RWPE2 (cell line): ENCODE measurements at regions not wholly inside any gene's neighbourhood (a gene's known extent, or its start where the extent isn't known, plus 50 kb on each side); places are given as distances from the start of the nearest gene placed in this dataset.

Experiments used
- ATAC-seq: fragments of 200-7000 bp; cut with Tn5 transposase; 3 replicates; pipeline ENCODE4 v1.9.1; 2021; ENCODE audit warnings: low read depth
- DNase-seq: peaks from one replicate; pipeline ENCODE4 v3.0.0-alpha.2; 2020; ENCODE audit warnings: low spot score
- H3K27ac ChIP-seq: fragments of 450-650 bp; 2 replicates; pipeline ENCODE4 v1.5.1; 2017; ENCODE audit warnings: mild to moderate bottlenecking; ENCODE audit not compliant: poor library complexity, severe bottlenecking
- H3K27me3 ChIP-seq: fragments of 250-450 bp; sonication (Bioruptor Pico); 2 replicates; pipeline ENCODE4 v1.5.1; 2021; ENCODE audit warnings: mild to moderate bottlenecking, moderate library complexity; ENCODE audit not compliant: insufficient read depth, poor library complexity, severe bottlenecking
- H3K36me3 ChIP-seq: fragments of 250-450 bp; sonication (Bioruptor Pico); 2 replicates; pipeline ENCODE4 v1.5.1; 2020; ENCODE audit warnings: low read depth, mild to moderate bottlenecking, moderate library complexity
- H3K4me1 ChIP-seq: fragments of 250-450 bp; sonication (Bioruptor Pico); 2 replicates; pipeline ENCODE4 v1.5.1; 2021; ENCODE audit warnings: mild to moderate bottlenecking, moderate library complexity; ENCODE audit not compliant: insufficient read depth, poor library complexity, severe bottlenecking
- H3K4me3 ChIP-seq: fragments of 250-450 bp; sonication (Bioruptor Pico); 2 replicates; pipeline ENCODE4 v1.5.1; 2021; ENCODE audit warnings: mild to moderate bottlenecking, moderate library complexity; ENCODE audit not compliant: severe bottlenecking
- H3K9me3 ChIP-seq: fragments of 250-450 bp; sonication (Bioruptor Pico); 2 replicates; pipeline ENCODE4 v1.5.1; 2021; ENCODE audit warnings: mild to moderate bottlenecking, moderate library complexity; ENCODE audit not compliant: severe bottlenecking
- TF ChIP-seq, protein P1 (sequence below): fragments of 450-650 bp; IDR thresholded peaks from one replicate; pipeline ENCODE4 v1.5.1; 2017; ENCODE audit warnings: mild to moderate bottlenecking, moderate library complexity; ENCODE audit not compliant: poor library complexity, severe bottlenecking

DNA sequence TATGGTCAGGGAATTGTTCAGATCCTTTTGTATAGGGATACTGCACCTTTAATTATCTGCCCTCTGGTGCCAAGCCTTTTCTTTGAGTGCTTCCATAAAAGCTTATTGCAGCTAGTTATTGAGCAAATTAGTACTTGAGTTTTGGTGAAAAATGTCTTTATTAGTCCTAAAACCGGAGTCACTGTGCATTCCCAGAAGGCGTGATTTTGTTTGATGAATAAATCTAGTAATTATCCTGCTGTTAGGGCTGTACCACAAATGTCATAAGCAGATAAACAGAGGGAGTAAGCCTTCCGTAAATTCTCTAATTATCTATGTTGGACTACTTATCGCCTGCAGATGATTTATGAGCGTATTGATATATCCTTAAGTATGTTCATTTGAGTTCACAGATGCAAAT is 620.7 kb upstream of the ARRDC3 start:
- H3K36me3 ChIP-seq: no peaks in the 10 kb centered on the region
- TF ChIP-seq, protein P1, sequence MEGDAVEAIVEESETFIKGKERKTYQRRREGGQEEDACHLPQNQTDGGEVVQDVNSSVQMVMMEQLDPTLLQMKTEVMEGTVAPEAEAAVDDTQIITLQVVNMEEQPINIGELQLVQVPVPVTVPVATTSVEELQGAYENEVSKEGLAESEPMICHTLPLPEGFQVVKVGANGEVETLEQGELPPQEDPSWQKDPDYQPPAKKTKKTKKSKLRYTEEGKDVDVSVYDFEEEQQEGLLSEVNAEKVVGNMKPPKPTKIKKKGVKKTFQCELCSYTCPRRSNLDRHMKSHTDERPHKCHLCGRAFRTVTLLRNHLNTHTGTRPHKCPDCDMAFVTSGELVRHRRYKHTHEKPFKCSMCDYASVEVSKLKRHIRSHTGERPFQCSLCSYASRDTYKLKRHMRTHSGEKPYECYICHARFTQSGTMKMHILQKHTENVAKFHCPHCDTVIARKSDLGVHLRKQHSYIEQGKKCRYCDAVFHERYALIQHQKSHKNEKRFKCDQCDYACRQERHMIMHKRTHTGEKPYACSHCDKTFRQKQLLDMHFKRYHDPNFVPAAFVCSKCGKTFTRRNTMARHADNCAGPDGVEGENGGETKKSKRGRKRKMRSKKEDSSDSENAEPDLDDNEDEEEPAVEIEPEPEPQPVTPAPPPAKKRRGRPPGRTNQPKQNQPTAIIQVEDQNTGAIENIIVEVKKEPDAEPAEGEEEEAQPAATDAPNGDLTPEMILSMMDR: no peak
- ATAC-seq (no peak), DNase-seq (no peak)
- no peaks in the 10 kb centered on the region for H3K27me3 ChIP-seq
- H3K4me1 ChIP-seq: no peaks in the 10 kb centered on the region
- no peak overlapping the region for H3K4me3 ChIP-seq
- H3K27ac ChIP-seq: no peak overlapping the region
- H3K9me3 ChIP-seq: no peaks in the 10 kb centered on the region

DNA sequence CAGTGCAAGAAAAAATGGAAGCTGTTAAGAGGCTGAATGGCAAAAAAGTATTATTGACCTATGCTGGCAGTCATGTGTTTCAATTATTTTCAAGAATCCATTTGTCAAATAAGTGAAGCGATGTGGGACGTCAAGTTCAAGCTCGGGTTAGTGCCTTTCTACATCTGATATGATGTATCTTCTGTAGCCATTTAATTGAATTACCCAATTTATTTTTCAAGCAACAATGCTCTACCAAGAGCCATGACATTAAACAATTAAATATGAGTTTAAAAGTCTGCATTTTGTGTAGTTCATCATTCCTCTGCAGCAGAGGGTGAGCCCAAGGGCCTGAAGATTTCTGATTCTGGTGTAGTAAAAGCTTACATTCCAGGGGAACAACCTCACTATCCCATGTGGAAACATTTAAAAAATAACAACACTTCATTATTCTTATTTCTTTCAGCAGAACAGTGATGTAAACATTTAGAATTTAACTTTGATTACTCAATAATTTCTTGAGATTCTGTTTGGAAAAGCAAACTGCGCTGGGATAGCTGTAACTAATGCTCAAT is 619.7 kb upstream of the ARRDC3 start:
- Histone ChIP-seq H3K27ac (no peak overlapping the region), H3K9me3 (no peaks in the 10 kb centered on the region), H3K4me1 (no peaks in the 10 kb centered on the region), H3K27me3 (no peaks in the 10 kb centered on the region), H3K4me3 (no peak overlapping the region), H3K36me3 (no peaks in the 10 kb centered on the region)
- DNase-seq (no peak), ATAC-seq (no peak)
- TF ChIP-seq, protein P1: no peak

DNA sequence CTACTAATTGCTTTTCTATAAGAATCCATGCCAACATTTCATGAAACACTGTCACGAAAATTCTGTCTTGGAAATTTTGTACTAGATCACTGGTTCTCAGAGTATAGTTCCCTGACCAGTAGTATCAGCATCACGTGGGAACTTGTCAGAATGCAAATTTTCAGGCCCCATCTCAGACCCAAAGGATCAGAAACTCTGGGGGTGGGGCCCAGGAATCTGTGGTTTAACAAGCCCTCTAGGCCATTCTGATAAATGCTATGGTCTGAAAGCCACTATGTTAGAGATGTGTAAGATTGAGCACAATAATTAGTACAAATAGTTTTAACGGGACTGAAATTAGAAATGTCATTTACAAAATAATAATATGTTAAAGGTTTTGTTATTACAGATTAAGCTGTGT is 615.7 kb upstream of the ARRDC3 start:
- H3K4me3 ChIP-seq: no peak overlapping the region
- H3K27ac ChIP-seq: no peak overlapping the region
- no peaks in the 10 kb centered on the region for H3K9me3 ChIP-seq
- TF ChIP-seq, protein P1: no peak
- DNase-seq: no peak
- H3K4me1 ChIP-seq: no peaks in the 10 kb centered on the region
- H3K27me3 ChIP-seq: no peaks in the 10 kb centered on the region
- no peaks in the 10 kb centered on the region for H3K36me3 ChIP-seq
- ATAC-seq: no peak

DNA sequence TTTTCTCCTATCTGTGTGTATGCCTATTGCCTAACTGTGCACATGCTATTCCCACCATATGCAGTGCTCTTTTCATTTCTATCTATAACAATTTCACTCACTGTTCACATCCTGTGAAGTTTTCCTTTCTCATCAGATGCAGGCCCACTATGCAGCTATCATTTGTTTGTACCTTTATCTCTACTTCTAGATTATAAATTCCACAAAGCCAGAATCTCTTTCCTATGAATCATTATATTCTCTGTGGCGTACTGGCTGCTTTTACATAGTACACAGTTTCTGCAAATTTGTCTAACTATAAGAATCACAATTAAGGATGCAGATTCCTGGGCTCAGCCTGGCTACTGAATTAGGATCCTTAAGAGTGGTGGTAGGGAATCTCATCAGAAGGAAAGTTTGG is 600.8 kb upstream of the ARRDC3 start:
- ATAC-seq (no peak), DNase-seq (no peak)
- no peak overlapping the region for H3K27ac ChIP-seq
- no peaks in the 10 kb centered on the region for H3K36me3 ChIP-seq
- TF ChIP-seq, protein P1: no peak
- H3K4me1 ChIP-seq: no peaks in the 10 kb centered on the region
- no peaks in the 10 kb centered on the region for H3K9me3 ChIP-seq
- no peak overlapping the region for H3K4me3 ChIP-seq
- peaks cover 6% of the 10 kb centered on the region for H3K27me3 ChIP-seq

DNA sequence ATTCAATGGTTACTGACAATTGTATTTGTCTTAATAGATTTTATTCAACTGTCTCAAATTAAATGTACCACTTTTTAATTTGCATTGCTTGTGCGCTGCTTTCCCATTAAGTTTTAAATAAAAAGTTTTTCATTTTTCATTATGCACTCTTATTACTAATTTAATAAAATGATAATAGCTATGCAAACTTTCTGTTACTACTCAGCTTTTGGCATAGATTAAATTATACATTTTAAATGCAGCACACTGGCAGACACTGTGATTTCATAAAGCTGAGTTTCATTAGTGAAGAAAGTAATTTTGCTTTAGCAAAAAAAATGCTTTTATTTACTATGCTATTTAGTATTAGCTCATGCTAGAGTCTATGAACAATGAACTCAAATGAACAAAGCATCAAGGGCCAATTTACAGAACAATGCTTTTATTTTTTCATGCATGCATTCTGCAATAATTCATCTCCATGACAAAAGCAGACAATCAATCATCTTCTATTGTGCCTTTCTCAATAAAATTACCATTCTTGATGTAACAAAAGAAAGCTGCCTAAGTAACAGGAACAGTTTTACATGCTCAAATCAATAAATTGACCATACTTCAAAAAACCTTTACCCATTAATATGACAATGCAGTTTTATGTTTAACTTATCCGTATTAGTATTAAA is 595.2 kb upstream of the ARRDC3 start:
- Histone ChIP-seq H3K27me3 (peaks cover 6% of the 10 kb centered on the region), H3K36me3 (no peaks in the 10 kb centered on the region), H3K4me3 (no peak overlapping the region), H3K27ac (no peak overlapping the region), H3K4me1 (no peaks in the 10 kb centered on the region), H3K9me3 (no peaks in the 10 kb centered on the region)
- ATAC-seq (no peak), DNase-seq (no peak)
- TF ChIP-seq, protein P1: no peak
